SK-N-SH (cell line): ENCODE measurements at regions not wholly inside any gene's neighbourhood (a gene's known extent, or its start where the extent isn't known, plus 50 kb on each side); places are given as distances from the start of the nearest gene placed in this dataset.

Source experiments
- CTCF ChIA-PET: fragments of 300-600, 350-600 bp; formaldehyde crosslinking; extraction: SDS; loops from one replicate; lab custom pipeline; 2021; lab: Yijun Ruan, JAX
- POLR2A ChIA-PET: fragments of 350-600 bp; sonication (Branson Sonifier 250); formaldehyde crosslinking; extraction: SDS; loops from one replicate; lab custom pipeline; 2020; ENCODE audit warnings: antibody characterized with exemption, inconsistent platforms; lab: Yijun Ruan, JAX
- DNase-seq: peaks from one replicate; pipeline ENCODE4 v3.0.0; 2012
- H2AFZ ChIP-seq: fragments of 200-600 bp; sonication (generic); 2 replicates; pipeline ENCODE4 v1.8.1; 2016; ENCODE audit warnings: antibody characterized with exemption, mild to moderate bottlenecking, low read depth
- H3F3A ChIP-seq: fragments of 200-600 bp; sonication (generic); replicated peaks from 2 replicates; pipeline ENCODE3; 2016; ENCODE audit warnings: antibody characterized with exemption, mild to moderate bottlenecking; ENCODE audit not compliant: insufficient read depth
- H3K27ac ChIP-seq, 2 experiments: fragments of 200-500 bp in 1 of 2; fragments of 200-600 bp in 1 of 2; sonication (Bioruptor generic) in 1 of 2; sonication (generic), shearing (Covaris generic) in 1 of 2; 2 replicates each; pipeline versions ENCODE4 v1.5.1 to v1.6.1; 2014 to 2016; ENCODE audit warnings: low read depth in 2 of 2, inconsistent platforms in 1 of 2, low read length in 1 of 2, mild to moderate bottlenecking in 1 of 2, mixed read lengths in 1 of 2
- H3K27me3 ChIP-seq: fragments of 200-600 bp; sonication (generic), shearing (Covaris generic); 2 replicates; pipeline ENCODE4 v1.6.1; 2016; ENCODE audit warnings: mixed run types; ENCODE audit not compliant: insufficient read depth
- H3K36me3 ChIP-seq, 2 experiments: fragments of 200-500 bp in 1 of 2; fragments of 200-600 bp in 1 of 2; sonication (Bioruptor generic) in 1 of 2; sonication (generic) in 1 of 2; replicated peaks in 1 of 2; 2 replicates each; pipeline versions ENCODE3 to v1.5.1; 2014 to 2016; ENCODE audit warnings: low read length in 1 of 2, mild to moderate bottlenecking in 1 of 2; ENCODE audit not compliant: insufficient read depth in 2 of 2, control insufficient read depth in 1 of 2
- H3K4me1 ChIP-seq, 2 experiments: fragments of 200-500 bp in 1 of 2; fragments of 200-600 bp in 1 of 2; sonication (Bioruptor generic) in 1 of 2; sonication (generic), shearing (Covaris generic) in 1 of 2; 2 replicates each; pipeline versions ENCODE4 v1.5.1 to v1.6.1; 2014 to 2016; ENCODE audit warnings: low read depth in 1 of 2, low read length in 1 of 2, mixed run types in 1 of 2; ENCODE audit not compliant: insufficient read depth in 2 of 2, control insufficient read depth in 1 of 2
- H3K4me2 ChIP-seq: fragments of 200-600 bp; sonication (generic), shearing (Covaris generic); 2 replicates; pipeline ENCODE4 v1.6.1; 2017; ENCODE audit warnings: mixed run types
- H3K4me3 ChIP-seq, 2 experiments: fragments of 200-500 bp in 1 of 2; fragments of 200-600 bp in 1 of 2; sonication (Bioruptor generic) in 1 of 2; sonication (generic), shearing (Covaris generic) in 1 of 2; 2 replicates each; pipeline versions ENCODE4 v1.5.1 to v1.8.1; 2014 to 2016; ENCODE audit warnings: low read depth in 2 of 2, inconsistent platforms in 1 of 2, low read length in 1 of 2, mild to moderate bottlenecking in 1 of 2, mixed read lengths in 1 of 2, moderate library complexity in 1 of 2
- H3K79me2 ChIP-seq: fragments of 200-600 bp; sonication (generic); 2 replicates; pipeline ENCODE4 v1.8.1; 2017; ENCODE audit warnings: mild to moderate bottlenecking; ENCODE audit not compliant: insufficient read depth
- H3K9ac ChIP-seq: fragments of 200-600 bp; sonication (generic); 2 replicates; pipeline ENCODE4 v1.6.1; 2017; ENCODE audit warnings: mixed run types
- H3K9me2 ChIP-seq: fragments of 200-600 bp; sonication (generic); 2 replicates; pipeline ENCODE4 v1.6.1; 2017; ENCODE audit warnings: mixed run types
- H3K9me3 ChIP-seq: fragments of 200-600 bp; sonication (generic); 2 replicates; pipeline ENCODE4 v1.6.1; 2017; ENCODE audit warnings: mixed run types, mild to moderate bottlenecking, moderate library complexity
- H4K20me1 ChIP-seq: fragments of 200-600 bp; sonication (generic); 2 replicates; pipeline ENCODE4 v1.6.1; 2017; ENCODE audit warnings: mild to moderate bottlenecking, mixed run types; ENCODE audit not compliant: insufficient read depth
- EZH2phosphoT487 ChIP-seq: fragments of 200-600 bp; sonication (generic); IDR thresholded peaks from 2 replicates; pipeline ENCODE4 v1.6.1; 2017; ENCODE audit warnings: low read depth, mixed run types, mild to moderate bottlenecking, antibody characterized with exemption, moderate library complexity, borderline replicate concordance
- FOSL2 ChIP-seq: IDR thresholded peaks from 2 replicates; pipeline ENCODE4 v1.4.0; 2012; ENCODE audit warnings: low read depth, mild to moderate bottlenecking, moderate library complexity, borderline replicate concordance
- GABPA ChIP-seq: IDR thresholded peaks from 2 replicates; pipeline ENCODE4 v1.4.0; 2012; ENCODE audit warnings: low read depth, mild to moderate bottlenecking
- GATA2 ChIP-seq: sonication (generic); formaldehyde crosslinking; IDR thresholded peaks from 2 replicates; pipeline ENCODE4 v1.5.0; 2020; ENCODE audit warnings: mild to moderate bottlenecking, missing genetic modification reagents
- JUND ChIP-seq: IDR thresholded peaks from 2 replicates; pipeline ENCODE4 v1.4.0; 2012
- MAX ChIP-seq: IDR thresholded peaks from 2 replicates; pipeline ENCODE4 v1.4.0; 2012; ENCODE audit warnings: low read depth
- MEF2A ChIP-seq: IDR thresholded peaks from 2 replicates; pipeline ENCODE4 v1.4.0; 2012; ENCODE audit warnings: low read depth, borderline replicate concordance
- RCOR1 ChIP-seq: fragments of 150-350 bp; IDR thresholded peaks from 2 replicates; pipeline ENCODE4 v1.6.1; 2017; ENCODE audit warnings: antibody characterized with exemption, low read length
- RXRA ChIP-seq: IDR thresholded peaks from 2 replicates; pipeline ENCODE4 v1.4.0; 2012; ENCODE audit warnings: low read depth, mild to moderate bottlenecking, borderline replicate concordance
- SIN3A ChIP-seq: IDR thresholded peaks from 2 replicates; pipeline ENCODE4 v1.6.1; 2012; ENCODE audit warnings: low read depth, mild to moderate bottlenecking, low read length, moderate library complexity, borderline replicate concordance
- TCF12 ChIP-seq: IDR thresholded peaks from 2 replicates; pipeline ENCODE4 v1.4.0; 2012
- TEAD4 ChIP-seq: IDR thresholded peaks from 2 replicates; pipeline ENCODE4 v1.4.0; 2012; ENCODE audit warnings: mild to moderate bottlenecking, borderline replicate concordance; ENCODE audit not compliant: insufficient read depth
- USF1 ChIP-seq: IDR thresholded peaks from 2 replicates; pipeline ENCODE4 v1.4.0; 2012; ENCODE audit warnings: low read depth, borderline replicate concordance
- YY1 ChIP-seq: IDR thresholded peaks from 2 replicates; pipeline ENCODE4 v1.4.0; 2012; ENCODE audit warnings: low read depth, mild to moderate bottlenecking
- WGBS: methylation state at CpG from one replicate; pipeline ENCODE4 v1.1.6; 2017; ENCODE audit warnings: low lambda C conversion rate; 5-methylcytosine and 5-hydroxymethylcytosine counted together

GRCh38 chr1:104476126-104476525 lies 726.4 kb downstream of the AMY1C start:
- no peaks in the 10 kb centered on the region for H3K4me1 ChIP-seq
- H3F3A ChIP-seq = no peaks in the 10 kb centered on the region
- ChIA-PET POLR2A (no interaction called here), CTCF (no interaction called here)
- H3K36me3 ChIP-seq = no peaks in the 10 kb centered on the region
- DNase-seq = no peak
- 1% methylated on average over 2 of the region's 2 CpGs for WGBS
- no peaks in the 10 kb centered on the region; the same call in 1 of the 2 replicates for H3K9me2 ChIP-seq
- H3K27me3 ChIP-seq = no peaks in the 10 kb centered on the region
- no peaks in the 10 kb centered on the region for H4K20me1 ChIP-seq
- H3K79me2 ChIP-seq = no peaks in the 10 kb centered on the region
- no peak overlapping the region for H3K27ac ChIP-seq
- no peak overlapping the region for H2AFZ ChIP-seq
- TF ChIP-seq GATA2 (CRISPR knock-in tag) (no peak), USF1 (no peak), EZH2phosphoT487 (no peak), JUND (no peak), MAX (no peak), GABPA (no peak), RXRA (no peak), MEF2A (no peak), SIN3A (no peak), TEAD4 (no peak), FOSL2 (no peak)
- H3K9ac ChIP-seq = no peak overlapping the region
- no peaks in the 10 kb centered on the region for H3K9me3 ChIP-seq
- H3K4me3 ChIP-seq = no peak overlapping the region
- no peak overlapping the region for H3K4me2 ChIP-seq

- Histone ChIP-seq H3K27me3 (no peaks in the 10 kb centered on the region), H3K79me2 (no peaks in the 10 kb centered on the region)
- 15% methylated on average over 4 of the region's 4 CpGs for WGBS
These were observed 738.8 kb downstream of the AMY1C start for GRCh38 chr1:104488296-104489015.

More at GRCh38 chr1:104488296-104489015, 738.8 kb downstream of the AMY1C start:
- H3K4me1 ChIP-seq = no peaks in the 10 kb centered on the region
- no peak overlapping the region for H3K4me3 ChIP-seq
- H3K9me3 ChIP-seq = no peaks in the 10 kb centered on the region
- no peaks in the 10 kb centered on the region for H3F3A ChIP-seq
- no peak for TF ChIP-seq YY1
- no peak for TF ChIP-seq MAX
- no peak for TF ChIP-seq TCF12
- no peak for TF ChIP-seq FOSL2
- no peak for TF ChIP-seq TEAD4
- TF ChIP-seq RCOR1 = no peak
- ChIA-PET POLR2A (no interaction called here), CTCF (no interaction called here)
- H3K27ac ChIP-seq = no peak overlapping the region
- no peak overlapping the region for H3K4me2 ChIP-seq
- H3K36me3 ChIP-seq = no peaks in the 10 kb centered on the region
- no peak overlapping the region for H2AFZ ChIP-seq
- no peak for DNase-seq
- H4K20me1 ChIP-seq = no peaks in the 10 kb centered on the region
- H3K9ac ChIP-seq = no peak overlapping the region
- H3K9me2 ChIP-seq = no peaks in the 10 kb centered on the region
